GM12878 (cell line): ENCODE measurements at regions not wholly inside any gene's neighbourhood (a gene's known extent, or its start where the extent isn't known, plus 50 kb on each side); places are given as distances from the start of the nearest gene placed in this dataset.

Experiments
- BHLHE40 ChIP-seq, 2 experiments: fragments of 450-650 bp in 1 of 2; IDR thresholded peaks; 2 replicates each; pipeline ENCODE4 v1.6.1; 2011 to 2017; ENCODE audit warnings: low read depth in 2 of 2, borderline replicate concordance in 1 of 2, improper control_type of control experiment in 1 of 2, low read length in 1 of 2, mild to moderate bottlenecking in 1 of 2
- CHD2 ChIP-seq: IDR thresholded peaks from 2 replicates; pipeline ENCODE4 v1.6.1; 2011; ENCODE audit warnings: low read depth, low read length, improper control_type of control experiment, borderline replicate concordance
- CTCF ChIP-seq, 3 experiments: IDR thresholded peaks in 2 of 3; conservative IDR thresholded peaks in 1 of 3; 2 replicates each; pipeline ENCODE4 v1.5.1; 2011; ENCODE audit warnings: low read depth in 3 of 3, low read length in 3 of 3, mild to moderate bottlenecking in 3 of 3, control low read depth in 2 of 3, moderate library complexity in 2 of 3, inconsistent platforms in 1 of 3, mixed read lengths in 1 of 3; ENCODE audit not compliant: control insufficient read depth in 2 of 3, insufficient read depth in 1 of 3; ENCODE audit errors: extremely low read depth in 1 of 3
- CUX1 ChIP-seq: IDR thresholded peaks from 2 replicates; pipeline ENCODE4 v1.6.1; 2012; ENCODE audit warnings: improper control_type of control experiment, low read depth, low read length; ENCODE audit not compliant: insufficient replicate concordance
- EGR1 ChIP-seq, 2 experiments: IDR thresholded peaks; 1 replicate in 1 of 2; 2 replicates in 1 of 2; pipeline ENCODE4 v1.6.1; 2011 to 2012; ENCODE audit warnings: low read depth in 2 of 2, low read length in 2 of 2, borderline replicate concordance in 1 of 2, mild to moderate bottlenecking in 1 of 2, moderate library complexity in 1 of 2
- EZH2 ChIP-seq: IDR thresholded peaks from 2 replicates; pipeline ENCODE4 v1.6.1; 2012; ENCODE audit warnings: low read depth, mild to moderate bottlenecking, control low read depth, inconsistent platforms, low read length, borderline replicate concordance; ENCODE audit not compliant: control insufficient read depth
- JUNB ChIP-seq: IDR thresholded peaks from 2 replicates; pipeline ENCODE4 v1.6.1; 2016; ENCODE audit warnings: antibody characterized with exemption, mild to moderate bottlenecking
- NRF1 ChIP-seq: conservative IDR thresholded peaks from 2 replicates; pipeline ENCODE4 v1.6.1; 2011; ENCODE audit warnings: mild to moderate bottlenecking, low read depth, low read length, improper control_type of control experiment
- PML ChIP-seq: IDR thresholded peaks from 2 replicates; pipeline ENCODE4 v1.6.1; 2012; ENCODE audit warnings: low read length, inconsistent platforms
- POLR2A ChIP-seq: IDR thresholded peaks from 2 replicates; pipeline ENCODE4 v1.6.1; 2011; ENCODE audit warnings: low read depth, mild to moderate bottlenecking, low read length
- SIN3A ChIP-seq: IDR thresholded peaks from 2 replicates; pipeline ENCODE4 v1.6.1; 2012; ENCODE audit warnings: low read depth, low read length, improper control_type of control experiment
- TF ChIP-seq, protein P1 (sequence below): fragments of 450-650 bp; IDR thresholded peaks from 2 replicates; pipeline ENCODE4 v1.6.1; 2017; ENCODE audit warnings: mild to moderate bottlenecking

DNA sequence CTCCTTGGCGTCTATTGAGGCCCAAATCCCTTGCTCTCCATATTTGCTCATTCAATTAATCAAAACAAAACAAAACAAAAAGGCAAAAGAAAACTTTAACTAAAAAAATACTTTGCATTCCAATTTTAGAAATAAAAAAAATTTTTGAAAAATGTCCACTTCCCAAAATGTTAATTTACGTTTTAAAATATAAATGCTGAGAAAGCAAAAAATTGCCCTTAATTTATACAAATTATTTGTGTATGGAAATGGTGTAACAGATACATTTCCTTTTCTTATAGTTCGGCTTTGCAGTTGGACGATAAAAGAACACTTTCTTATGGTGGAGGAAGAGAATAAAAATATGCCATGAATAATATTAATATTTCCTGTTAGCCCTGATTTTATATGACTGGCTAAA lies 652.8 kb upstream of the PFKP start:
- TF ChIP-seq JUNB = no peak
- TF ChIP-seq CUX1 = no peak
- no peak for TF ChIP-seq CTCF (IDR thresholded peaks at IDR 0.05 in 2 of 3, conservative IDR thresholded peaks at IDR 0.05 in 1 of 3; ENCODE audit: control insufficient read depth in 2 of 3, extremely low read depth in 1 of 3, insufficient read depth in 1 of 3, low read depth in 3 of 3, low read length in 3 of 3)
- TF ChIP-seq EGR1 (IDR thresholded peaks at IDR 0.05; ENCODE audit: borderline replicate concordance in 1 of 2, low read depth in 2 of 2, low read length in 2 of 2) = no peak
- no peak for TF ChIP-seq POLR2A
- no peak for TF ChIP-seq EZH2
- TF ChIP-seq, protein P1, sequence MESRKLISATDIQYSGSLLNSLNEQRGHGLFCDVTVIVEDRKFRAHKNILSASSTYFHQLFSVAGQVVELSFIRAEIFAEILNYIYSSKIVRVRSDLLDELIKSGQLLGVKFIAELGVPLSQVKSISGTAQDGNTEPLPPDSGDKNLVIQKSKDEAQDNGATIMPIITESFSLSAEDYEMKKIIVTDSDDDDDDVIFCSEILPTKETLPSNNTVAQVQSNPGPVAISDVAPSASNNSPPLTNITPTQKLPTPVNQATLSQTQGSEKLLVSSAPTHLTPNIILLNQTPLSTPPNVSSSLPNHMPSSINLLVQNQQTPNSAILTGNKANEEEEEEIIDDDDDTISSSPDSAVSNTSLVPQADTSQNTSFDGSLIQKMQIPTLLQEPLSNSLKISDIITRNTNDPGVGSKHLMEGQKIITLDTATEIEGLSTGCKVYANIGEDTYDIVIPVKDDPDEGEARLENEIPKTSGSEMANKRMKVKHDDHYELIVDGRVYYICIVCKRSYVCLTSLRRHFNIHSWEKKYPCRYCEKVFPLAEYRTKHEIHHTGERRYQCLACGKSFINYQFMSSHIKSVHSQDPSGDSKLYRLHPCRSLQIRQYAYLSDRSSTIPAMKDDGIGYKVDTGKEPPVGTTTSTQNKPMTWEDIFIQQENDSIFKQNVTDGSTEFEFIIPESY = no peak
- TF ChIP-seq NRF1 = no peak
- TF ChIP-seq BHLHE40 (IDR thresholded peaks at IDR 0.05; ENCODE audit: borderline replicate concordance in 1 of 2, low read depth in 2 of 2, low read length in 1 of 2) = no peak
- no peak for TF ChIP-seq PML
- no peak for TF ChIP-seq SIN3A
- no peak for TF ChIP-seq CHD2
